ENCODE measurements at regions not wholly inside any gene's neighbourhood (a gene's known extent, or its start where the extent isn't known, plus 50 kb on each side); places are given as distances from the start of the nearest gene placed in this dataset.

- intact Hi-C loops (cut with DNase I, micrococcal nuclease): no loop called here
- no peaks in the 10 kb centered on the region for H3K9me3 Mint-ChIP-seq (ENCODE audit: low read depth)
- ChIA-PET POLR2A (interaction anchor here (0.6 kb wide), 2 partner anchors 33 to 103 kb away, joined by 3 to 9 read pairs; no protein-coding TSS in a partner anchor), CTCF (interaction anchor here (1.7 to 1.8 kb wide), 2 partner anchors 16 to 205 kb away, joined by 4 to 5 read pairs; no protein-coding TSS in a partner anchor)
- H3K27ac Mint-ChIP-seq: no peak overlapping the region
- ATAC-seq: no peak
- H3K4me1 Mint-ChIP-seq: no peaks in the 10 kb centered on the region
- peaks cover 18% of the 10 kb centered on the region for H3K27me3 Mint-ChIP-seq
- no peak for DNase-seq
- no peaks in the 10 kb centered on the region for H3K36me3 Mint-ChIP-seq (ENCODE audit: low read depth)
- no peak overlapping the region for H3K4me3 Mint-ChIP-seq
These were observed 67.6 kb upstream of the SLC25A33 start for GRCh38 chr1:9471679-9472078.

DNA sequence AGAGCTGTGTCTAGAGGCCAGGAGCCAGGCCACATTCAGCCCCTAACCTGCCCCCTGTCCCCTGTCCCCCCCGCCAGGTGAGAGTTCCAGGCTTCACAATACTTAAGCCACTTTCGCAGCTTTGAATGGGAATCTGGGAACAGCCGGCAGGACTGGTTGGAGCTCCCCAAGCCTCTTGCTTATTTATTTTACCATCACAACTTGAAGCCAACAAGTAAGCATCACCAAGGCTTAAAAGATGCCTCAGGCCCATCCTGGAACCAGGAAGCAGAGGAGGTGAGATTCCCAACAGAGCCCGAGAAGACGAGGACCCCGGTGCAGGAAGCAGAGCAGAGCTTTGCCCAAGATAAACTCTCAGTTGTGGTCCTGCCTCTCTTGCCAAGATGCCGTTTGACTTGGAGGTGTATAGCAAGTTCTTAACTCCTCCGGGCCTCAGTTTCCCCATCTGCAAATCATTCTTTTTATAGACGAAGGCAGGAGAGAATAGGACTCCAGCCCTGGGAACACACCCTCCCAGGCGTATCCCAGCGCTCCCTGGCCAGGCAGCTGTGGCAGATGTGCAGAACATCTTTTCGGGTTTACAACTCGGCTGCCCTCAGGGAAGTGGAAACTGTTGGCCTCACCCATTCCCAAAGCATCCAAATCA lies 66.8 kb upstream of the SLC25A33 start:
- POLR2A ChIA-PET: interaction anchor here (0.6 kb wide), 2 partner anchors 34 to 104 kb away, joined by 3 to 9 read pairs; no protein-coding TSS in a partner anchor
- intact Hi-C loops (cut with DNase I, micrococcal nuclease): no loop called here
- Mint-ChIP-seq H3K27ac (no peak overlapping the region), H3K27me3 (peaks cover 17% of the 10 kb centered on the region), H3K36me3 (ENCODE audit: low read depth) (no peaks in the 10 kb centered on the region), H3K9me3 (ENCODE audit: low read depth) (no peaks in the 10 kb centered on the region), H3K4me3 (no peak overlapping the region), H3K4me1 (no peaks in the 10 kb centered on the region)
- CTCF ChIA-PET: interaction anchor here (1.7 to 1.8 kb wide), 2 partner anchors 17 to 206 kb away, joined by 4 to 5 read pairs; no protein-coding TSS in a partner anchor
- no peak for ATAC-seq
- no peak for DNase-seq

DNA sequence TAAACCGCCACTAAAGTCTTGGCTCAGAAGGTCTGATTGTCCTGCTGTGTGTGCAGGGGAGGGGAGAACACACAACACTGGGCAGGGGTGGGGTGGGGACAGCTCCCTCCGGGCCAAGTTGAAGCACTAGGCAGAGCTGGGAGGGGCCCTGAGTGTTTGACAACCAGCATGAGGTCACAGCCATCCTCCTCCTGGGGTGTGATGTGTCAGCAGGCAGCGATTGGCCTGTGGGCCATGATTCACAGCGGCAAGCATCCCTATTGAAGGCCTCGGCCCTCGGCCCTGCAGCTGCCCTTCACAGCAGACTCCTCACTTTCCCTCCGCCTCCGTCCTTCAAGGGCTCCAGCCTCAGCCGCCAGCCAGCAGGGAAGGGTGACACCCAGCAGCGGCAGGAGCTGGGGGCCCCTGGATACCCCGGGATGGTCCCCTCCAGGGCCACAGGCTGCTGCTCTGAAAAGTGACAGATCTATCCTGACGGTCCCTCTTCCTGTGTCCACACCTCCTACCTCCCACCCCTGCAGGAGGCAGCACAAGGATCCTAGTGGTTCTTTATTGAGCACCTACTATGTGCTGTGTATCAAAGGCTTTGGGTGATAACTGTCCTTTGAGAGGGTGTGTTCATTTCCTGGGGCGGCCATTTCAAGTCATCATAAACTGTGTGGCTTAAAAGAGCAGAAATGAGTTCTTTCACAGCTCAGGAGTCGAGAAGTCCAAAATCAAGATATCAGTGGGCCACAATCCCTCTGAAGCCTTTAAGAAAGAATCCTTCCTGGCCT lies 66.0 kb upstream of the SLC25A33 start:
- ChIA-PET CTCF (interaction anchor here (1.7 to 1.8 kb wide), 2 partner anchors 17 to 206 kb away, joined by 4 to 5 read pairs; no protein-coding TSS in a partner anchor), POLR2A (no interaction called here)
- no peaks in the 10 kb centered on the region for H3K4me1 Mint-ChIP-seq
- H3K4me3 Mint-ChIP-seq: no peak overlapping the region
- no peak overlapping the region for H3K27ac Mint-ChIP-seq
- peak; percentile 42 for DNase-seq
- H3K9me3 Mint-ChIP-seq (ENCODE audit: low read depth): no peaks in the 10 kb centered on the region
- intact Hi-C loops (cut with DNase I, micrococcal nuclease): no loop called here
- peaks cover 13% of the 10 kb centered on the region for H3K27me3 Mint-ChIP-seq
- H3K36me3 Mint-ChIP-seq (ENCODE audit: low read depth): no peaks in the 10 kb centered on the region
- peak; percentile 74 for ATAC-seq

DNA sequence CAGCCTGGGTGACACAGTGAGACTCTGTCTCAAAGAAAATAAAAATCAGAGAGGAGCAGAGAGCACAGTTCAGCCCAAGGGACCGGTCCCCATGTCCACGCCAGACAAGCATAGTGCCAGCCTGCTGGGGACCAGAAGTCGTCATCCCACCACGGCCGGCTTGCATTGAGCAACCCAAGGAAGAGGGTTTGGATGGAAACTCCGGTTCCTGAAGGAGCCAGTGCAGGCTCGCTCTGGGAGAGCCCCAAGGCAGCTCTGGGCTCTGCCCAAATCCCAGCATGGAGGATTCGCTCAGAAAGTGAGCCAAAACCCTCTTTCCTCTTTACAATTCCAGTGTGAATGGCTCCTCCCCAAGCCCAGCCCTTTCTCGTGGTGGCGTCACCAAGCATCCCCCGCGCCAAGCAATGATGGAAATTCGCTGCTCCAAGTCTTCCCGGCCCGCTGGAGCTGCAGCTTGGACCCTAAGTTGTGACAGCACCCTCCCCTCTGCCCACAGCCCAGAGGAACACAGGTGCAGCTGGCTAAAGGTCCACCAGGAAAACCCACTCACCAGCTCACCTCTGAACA lies 64.1 kb upstream of the SLC25A33 start:
- POLR2A ChIA-PET: no interaction called here
- CTCF ChIA-PET: interaction anchor here (1.3 to 3.5 kb wide), 2 partner anchors 16 to 20 kb away, joined by 3 to 12 read pairs; no protein-coding TSS in a partner anchor
- intact Hi-C loops (cut with DNase I, micrococcal nuclease): no loop called here
- no peak for ATAC-seq
- Mint-ChIP-seq H3K27ac (no peak overlapping the region), H3K9me3 (ENCODE audit: low read depth) (no peaks in the 10 kb centered on the region), H3K4me3 (no peak overlapping the region), H3K36me3 (ENCODE audit: low read depth) (no peaks in the 10 kb centered on the region), H3K27me3 (peaks cover 8% of the 10 kb centered on the region), H3K4me1 (no peaks in the 10 kb centered on the region)
- DNase-seq: no peak

GRCh38 chr1:9476790-9477463 lies 62.3 kb upstream of the SLC25A33 start:
- no peak overlapping the region for H3K27ac Mint-ChIP-seq
- ChIA-PET POLR2A (interaction anchor here (0.5 kb wide), 1 partner anchor 156 kb away, joined by 3 read pairs; no protein-coding TSS in a partner anchor), CTCF (interaction anchor here (0.6 to 3.5 kb wide), 3 partner anchors 14 to 362 kb away, joined by 4 to 12 read pairs (median 8); no protein-coding TSS in a partner anchor)
- intact Hi-C loops (cut with DNase I, micrococcal nuclease): no loop called here
- no peaks in the 10 kb centered on the region for H3K36me3 Mint-ChIP-seq (ENCODE audit: low read depth)
- no peaks in the 10 kb centered on the region for H3K4me1 Mint-ChIP-seq
- peak; percentile 20 for DNase-seq
- ATAC-seq: peak; percentile 74
- no peak overlapping the region for H3K4me3 Mint-ChIP-seq
- peaks cover 2% of the 10 kb centered on the region for H3K27me3 Mint-ChIP-seq
- no peaks in the 10 kb centered on the region for H3K9me3 Mint-ChIP-seq (ENCODE audit: low read depth)

GRCh38 chr1:9477535-9477934 lies 61.7 kb upstream of the SLC25A33 start:
- Mint-ChIP-seq H3K4me1 (no peaks in the 10 kb centered on the region), H3K27ac (no peak overlapping the region), H3K27me3 (peaks cover 2% of the 10 kb centered on the region), H3K4me3 (no peak overlapping the region), H3K9me3 (ENCODE audit: low read depth) (no peaks in the 10 kb centered on the region), H3K36me3 (ENCODE audit: low read depth) (no peaks in the 10 kb centered on the region)
- ChIA-PET CTCF (interaction anchor here (1.4 kb wide), 1 partner anchor 188 kb away, joined by 8 read pairs; no protein-coding TSS in a partner anchor), POLR2A (no interaction called here)
- no peak for DNase-seq
- no peak for ATAC-seq
- intact Hi-C loops (cut with DNase I, micrococcal nuclease): no loop called here

GRCh38 chr1:9478021-9478420 lies 61.2 kb upstream of the SLC25A33 start:
- POLR2A ChIA-PET: no interaction called here
- intact Hi-C loops (cut with DNase I, micrococcal nuclease): no loop called here
- ATAC-seq (no peak), DNase-seq (no peak)
- CTCF ChIA-PET: no interaction called here
- Mint-ChIP-seq H3K4me1 (no peaks in the 10 kb centered on the region), H3K27me3 (peaks cover 2% of the 10 kb centered on the region), H3K27ac (no peak overlapping the region), H3K36me3 (ENCODE audit: low read depth) (no peaks in the 10 kb centered on the region), H3K9me3 (ENCODE audit: low read depth) (no peaks in the 10 kb centered on the region), H3K4me3 (no peak overlapping the region)

DNA sequence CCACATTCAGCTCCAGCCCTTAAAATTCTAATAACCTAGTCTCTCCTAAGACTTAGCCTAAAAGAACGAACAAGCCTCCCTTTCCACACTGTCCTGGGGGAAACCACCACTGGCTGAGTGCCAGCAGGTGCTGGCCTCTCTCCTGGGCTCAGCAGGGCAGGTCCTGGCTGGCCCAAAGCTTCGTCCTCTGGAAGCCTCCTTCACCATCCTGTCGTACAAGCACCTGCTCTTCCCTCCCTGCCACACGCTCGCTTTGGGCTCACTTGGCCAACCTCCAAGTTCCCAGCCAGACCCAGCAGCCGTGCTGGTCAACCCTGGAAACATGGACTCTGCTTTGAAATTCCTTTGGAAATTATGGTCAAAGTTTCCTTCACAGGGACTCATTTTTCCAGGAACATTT lies 58.2 kb upstream of the SLC25A33 start:
- Mint-ChIP-seq H3K27me3 (peaks cover 4% of the 10 kb centered on the region), H3K27ac (no peak overlapping the region), H3K9me3 (ENCODE audit: low read depth) (no peaks in the 10 kb centered on the region), H3K36me3 (ENCODE audit: low read depth) (no peaks in the 10 kb centered on the region), H3K4me3 (no peak overlapping the region), H3K4me1 (no peaks in the 10 kb centered on the region)
- CTCF ChIA-PET: interaction anchor here (0.7 to 2.8 kb wide), 2 partner anchors 11 to 25 kb away, joined by 3 to 12 read pairs; no protein-coding TSS in a partner anchor
- DNase-seq (no peak), ATAC-seq (no peak)
- POLR2A ChIA-PET: no interaction called here
- intact Hi-C loops (cut with DNase I, micrococcal nuclease): no loop called here

DNA sequence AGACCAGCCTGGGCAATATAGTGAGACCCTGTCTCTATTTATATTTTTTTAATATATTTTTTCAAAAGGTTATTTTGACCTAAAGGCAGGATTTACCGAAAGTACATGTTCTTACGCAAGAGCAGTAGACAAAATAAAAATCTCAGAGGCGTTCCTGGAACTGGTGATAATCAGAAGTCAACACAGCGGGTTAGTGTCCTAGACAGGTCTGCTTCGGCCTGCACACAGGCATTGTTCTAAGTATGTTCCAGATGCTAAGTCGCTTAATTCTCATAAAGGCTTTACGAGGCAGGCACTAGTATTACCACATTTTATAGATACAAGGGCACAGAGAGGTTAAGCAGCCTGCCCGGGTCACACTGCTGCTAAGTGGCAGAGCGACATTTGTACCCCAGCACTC lies 56.9 kb upstream of the SLC25A33 start:
- DNase-seq: no peak
- CTCF ChIA-PET: no interaction called here
- Mint-ChIP-seq H3K4me1 (no peaks in the 10 kb centered on the region), H3K4me3 (no peak overlapping the region), H3K27me3 (peaks cover 2% of the 10 kb centered on the region), H3K27ac (no peak overlapping the region), H3K36me3 (ENCODE audit: low read depth) (no peaks in the 10 kb centered on the region), H3K9me3 (ENCODE audit: low read depth) (no peaks in the 10 kb centered on the region)
- ATAC-seq: no peak
- POLR2A ChIA-PET: interaction anchor here (0.7 kb wide), 1 partner anchor 194 kb away, joined by 3 read pairs; no protein-coding TSS in a partner anchor
- intact Hi-C loops (cut with DNase I, micrococcal nuclease): no loop called here

DNA sequence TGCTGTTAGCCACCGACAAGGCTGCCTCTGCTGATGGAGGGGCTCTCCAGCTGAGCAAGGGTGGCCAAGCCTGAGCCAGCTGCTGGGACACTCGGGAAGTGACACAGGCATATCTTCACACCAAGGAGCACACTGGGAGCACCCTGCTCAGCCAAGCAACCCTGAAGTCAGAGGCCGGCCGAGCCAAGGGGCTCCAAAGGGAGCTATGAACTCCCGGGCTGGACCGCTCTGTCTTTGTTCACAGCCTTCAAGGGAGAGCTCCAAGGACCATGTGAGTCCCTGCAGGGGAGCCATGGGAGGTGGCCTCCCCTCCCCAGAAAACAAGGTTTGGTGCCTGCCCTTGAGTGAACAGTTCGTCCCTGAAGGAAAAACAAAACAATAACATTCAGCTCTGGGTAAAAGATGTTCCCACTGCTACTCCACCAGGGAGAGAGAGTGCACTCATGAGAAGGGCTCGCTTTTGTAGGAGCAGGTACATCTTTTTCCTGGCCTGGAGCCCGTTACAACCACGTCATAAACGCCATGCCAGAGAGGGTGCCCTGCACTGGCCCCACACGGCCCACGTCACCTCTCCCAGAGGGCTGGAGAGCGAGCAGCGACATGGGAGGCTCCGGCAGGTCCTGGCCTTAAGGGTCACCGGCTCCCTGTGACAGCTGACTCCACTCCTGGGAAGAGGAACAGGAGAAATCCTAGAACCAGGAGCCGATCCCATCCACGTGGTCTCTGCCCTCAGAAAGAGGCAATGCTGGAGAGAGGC lies 56.3 kb upstream of the SLC25A33 start:
- H3K27ac Mint-ChIP-seq: no peak overlapping the region
- H3K27me3 Mint-ChIP-seq: peaks cover 2% of the 10 kb centered on the region
- ATAC-seq: no peak
- POLR2A ChIA-PET: interaction anchor here (0.7 kb wide), 1 partner anchor 194 kb away, joined by 3 read pairs; no protein-coding TSS in a partner anchor
- no peak for DNase-seq
- H3K4me1 Mint-ChIP-seq: no peaks in the 10 kb centered on the region
- H3K4me3 Mint-ChIP-seq: no peak overlapping the region
- H3K9me3 Mint-ChIP-seq (ENCODE audit: low read depth): no peaks in the 10 kb centered on the region
- CTCF ChIA-PET: interaction anchor here (1.2 to 1.5 kb wide), 2 partner anchors 13 to 34 kb away, joined by 4 read pairs; no protein-coding TSS in a partner anchor
- H3K36me3 Mint-ChIP-seq (ENCODE audit: low read depth): no peaks in the 10 kb centered on the region
- intact Hi-C loops (cut with DNase I, micrococcal nuclease): no loop called here
